ENCODE measurements at regions not wholly inside any gene's neighbourhood (a gene's known extent, or its start where the extent isn't known, plus 50 kb on each side); places are given as distances from the start of the nearest gene placed in this dataset.
"Not testable (repeated sequence)": the region's sequence is repeated elsewhere in the genome, so short reads cannot be mapped to it uniquely, and the experiment has no call there.

GRCh38 chr5:13348568-13348967, 595.9 kb downstream of the DNAH5 start (continued):
- no peak for TF ChIP-seq ZNF462 (CRISPR knock-in tag; IDR thresholded peaks at IDR 0.05)

- ATAC-seq (no peak), DNase-seq (ENCODE audit: low spot score) (no peak)
- Mint-ChIP-seq H3K27me3 (ENCODE audit: insufficient read depth, low read depth, poor library complexity) (peaks cover 2% of the 10 kb centered on the region), H3K9me3 (peaks cover 7% of the 10 kb centered on the region; the same call in 1 of the 3 replicates), H3K4me1 (no peaks in the 10 kb centered on the region), H3K27ac (no peak overlapping the region), H3K36me3 (ENCODE audit: low read depth) (no peaks in the 10 kb centered on the region), H3K4me3 (no peak overlapping the region)
- Histone ChIP-seq H2AFZ (no peak overlapping the region), H3K27me3 (ENCODE audit: insufficient read depth) (no peaks in the 10 kb centered on the region), H3K4me2 (no peak overlapping the region), H4K20me1 (replicated peaks; ENCODE audit: insufficient read depth) (no peaks in the 10 kb centered on the region), H3K9me2 (ENCODE audit: insufficient read depth) (peaks cover 13% of the 10 kb centered on the region; the same call in 1 of the 2 replicates), H3K36me3 (ENCODE audit: insufficient read depth) (no peaks in the 10 kb centered on the region), H3K4me3 (no peak overlapping the region), H3F3A (replicated peaks; ENCODE audit: low read depth) (no peaks in the 10 kb centered on the region), H3K4me1 (ENCODE audit: insufficient read depth) (no peaks in the 10 kb centered on the region), H3K27ac (ENCODE audit: low read depth) (no peak overlapping the region), H3K79me2 (replicated peaks; ENCODE audit: insufficient read depth) (no peaks in the 10 kb centered on the region)
- no peak for TF ChIP-seq EZH2phosphoT487 (IDR thresholded peaks at IDR 0.05; ENCODE audit: unreplicated experiment)
Observed at GRCh38 chr5:13346401-13346800, 598.1 kb downstream of the DNAH5 start.

GRCh38 chr5:13339093-13339492, 605.4 kb downstream of the DNAH5 start:
- Histone ChIP-seq H4K20me1 (replicated peaks; ENCODE audit: insufficient read depth) (no peaks in the 10 kb centered on the region), H3K27ac (ENCODE audit: low read depth) (no peak overlapping the region), H2AFZ (no peak overlapping the region), H3K4me3 (no peak overlapping the region), H3F3A (replicated peaks; ENCODE audit: low read depth) (no peaks in the 10 kb centered on the region), H3K27me3 (ENCODE audit: insufficient read depth) (no peaks in the 10 kb centered on the region), H3K9me2 (ENCODE audit: insufficient read depth) (peaks cover 9% of the 10 kb centered on the region), H3K79me2 (replicated peaks; ENCODE audit: insufficient read depth) (no peaks in the 10 kb centered on the region), H3K4me2 (no peak overlapping the region), H3K4me1 (ENCODE audit: insufficient read depth) (no peaks in the 10 kb centered on the region), H3K36me3 (ENCODE audit: insufficient read depth) (no peaks in the 10 kb centered on the region)
- Mint-ChIP-seq H3K4me3 (no peak overlapping the region), H3K36me3 (ENCODE audit: low read depth) (no peaks in the 10 kb centered on the region; the same call in 2 of the 3 replicates), H3K9me3 (peaks cover 14% of the 10 kb centered on the region; the same call in 2 of the 3 replicates), H3K4me1 (no peaks in the 10 kb centered on the region), H3K27me3 (ENCODE audit: insufficient read depth, low read depth, poor library complexity) (no peaks in the 10 kb centered on the region), H3K27ac (no peak overlapping the region)
- ATAC-seq, result no peak
- no peak for DNase-seq (ENCODE audit: low spot score)
- TF ChIP-seq EZH2 (IDR thresholded peaks at IDR 0.05; ENCODE audit: low read depth, unreplicated experiment), result no peak
- TF ChIP-seq JUNB (IDR thresholded peaks at IDR 0.05; ENCODE audit: unreplicated experiment), result no peak
- TF ChIP-seq ZNF331 (CRISPR knock-in tag; IDR thresholded peaks at IDR 0.05; ENCODE audit: low read depth), result no peak

GRCh38 chr5:13335026-13335425, 609.5 kb downstream of the DNAH5 start:
- not testable (repeated sequence) for H3K27me3 ChIP-seq (ENCODE audit: insufficient read depth); H4K20me1 ChIP-seq (replicated peaks; ENCODE audit: insufficient read depth); H3K4me2 ChIP-seq; H3K27me3 Mint-ChIP-seq (ENCODE audit: insufficient read depth, low read depth, poor library complexity); H3K79me2 ChIP-seq (replicated peaks; ENCODE audit: insufficient read depth); DNase-seq (ENCODE audit: low spot score); H2AFZ ChIP-seq; H3K4me1 ChIP-seq (ENCODE audit: insufficient read depth); ATAC-seq; H3K36me3 ChIP-seq (ENCODE audit: insufficient read depth); H3K4me1 Mint-ChIP-seq; H3K4me3 ChIP-seq; H3K9me2 ChIP-seq (ENCODE audit: insufficient read depth); H3K27ac ChIP-seq (ENCODE audit: low read depth); H3F3A ChIP-seq (replicated peaks; ENCODE audit: low read depth); H3K4me3 Mint-ChIP-seq; H3K27ac Mint-ChIP-seq; H3K9me3 Mint-ChIP-seq; H3K36me3 Mint-ChIP-seq (ENCODE audit: low read depth)

Data from GM23338 (cell line).